Stromal cell of bone marrow (primary cell): ENCODE measurements at regions not wholly inside any gene's neighbourhood (a gene's known extent, or its start where the extent isn't known, plus 50 kb on each side); places are given as distances from the start of the nearest gene placed in this dataset.

Source experiments
- DNase-seq: peaks from one replicate; pipeline ENCODE4 v3.0.0-alpha.2; 2012; ENCODE audit warnings: low read depth

GRCh38 chr6:77403424-77403823 is 59.9 kb downstream of the HTR1B start:
- peak; percentile 47 for DNase-seq

- no peak for DNase-seq
Measured at GRCh38 chr6:77401231-77401630, 62.1 kb downstream of the HTR1B start.

GRCh38 chr6:77397561-77397960 is 65.7 kb downstream of the HTR1B start:
- DNase-seq = no peak

GRCh38 chr6:77389402-77389801 is 73.9 kb downstream of the HTR1B start:
- DNase-seq = no peak

GRCh38 chr6:77383026-77383425 is 80.3 kb downstream of the HTR1B start:
- no peak for DNase-seq

- no peak for DNase-seq
Measured at GRCh38 chr6:77373955-77374354, 89.3 kb downstream of the HTR1B start.

- no peak for DNase-seq
Measured at GRCh38 chr6:77371748-77372147, 91.5 kb downstream of the HTR1B start.

- no peak for DNase-seq
Measured at GRCh38 chr6:77368660-77369313, 94.5 kb downstream of the HTR1B start.

- no peak for DNase-seq
Measured at GRCh38 chr6:77366798-77367197, 96.5 kb downstream of the HTR1B start.

- DNase-seq = no peak
Measured at GRCh38 chr6:77363702-77364101, 99.6 kb downstream of the HTR1B start.

GRCh38 chr6:77362055-77362454 is 101.2 kb downstream of the HTR1B start:
- DNase-seq = no peak

- no peak for DNase-seq
Measured at GRCh38 chr6:77361018-77361417, 102.3 kb downstream of the HTR1B start.

GRCh38 chr6:77356821-77357220 is 106.5 kb downstream of the HTR1B start:
- no peak for DNase-seq

GRCh38 chr6:77354581-77354980 is 108.7 kb downstream of the HTR1B start:
- DNase-seq = no peak

GRCh38 chr6:77353129-77353528 is 110.2 kb downstream of the HTR1B start:
- no peak for DNase-seq

- DNase-seq = no peak
Measured at GRCh38 chr6:77341058-77341986, 122.0 kb downstream of the HTR1B start.

GRCh38 chr6:77340331-77340730 is 123.0 kb downstream of the HTR1B start:
- no peak for DNase-seq

GRCh38 chr6:77339926-77340325 is 123.4 kb downstream of the HTR1B start:
- DNase-seq = no peak

- no peak for DNase-seq
Measured at GRCh38 chr6:77337392-77337791, 125.9 kb downstream of the HTR1B start.

- DNase-seq = no peak
Measured at GRCh38 chr6:77334093-77334492, 129.2 kb downstream of the HTR1B start.

GRCh38 chr6:77332915-77333623 is 130.2 kb downstream of the HTR1B start:
- DNase-seq = no peak

- DNase-seq = no peak
Measured at GRCh38 chr6:77326711-77327110, 136.6 kb downstream of the HTR1B start.

- DNase-seq = no peak
Measured at GRCh38 chr6:77326029-77326428, 137.3 kb downstream of the HTR1B start.
